RPMI7951 (cell line): ENCODE measurements at regions not wholly inside any gene's neighbourhood (a gene's known extent, or its start where the extent isn't known, plus 50 kb on each side); places are given as distances from the start of the nearest gene placed in this dataset.

ENCODE experiments used
- DNase-seq: peaks from one replicate; pipeline ENCODE4 v3.0.0-alpha.2; 2012; ENCODE audit warnings: low read depth

- DNase-seq: no peak
These were observed 482.9 kb downstream of the POM121L12 start for GRCh38 chr7:53518319-53518718.

GRCh38 chr7:53520841-53521240 is 485.4 kb downstream of the POM121L12 start:
- DNase-seq: no peak

- DNase-seq: no peak
These were observed 486.3 kb downstream of the POM121L12 start for GRCh38 chr7:53521638-53522184.

- no peak for DNase-seq
These were observed 504.1 kb downstream of the POM121L12 start for GRCh38 chr7:53539558-53539957.

- no peak for DNase-seq
These were observed 506.0 kb downstream of the POM121L12 start for GRCh38 chr7:53541475-53541874.

GRCh38 chr7:53542157-53542556 is 506.7 kb downstream of the POM121L12 start:
- no peak for DNase-seq
